ENCODE measurements at regions not wholly inside any gene's neighbourhood (a gene's known extent, or its start where the extent isn't known, plus 50 kb on each side); places are given as distances from the start of the nearest gene placed in this dataset.

- TF ChIP-seq FOXK2 (IDR thresholded peaks at IDR 0.05) (no peak), ARNT (IDR thresholded peaks at IDR 0.05) (no peak), FOXM1 (IDR thresholded peaks at IDR 0.05; ENCODE audit: borderline replicate concordance) (no peak), ELF4 (IDR thresholded peaks at IDR 0.05) (no peak), BHLHE40 (IDR thresholded peaks at IDR 0.05; ENCODE audit: borderline replicate concordance) (no peak)
Measured at GRCh38 chr12:97995559-97995958, 519.8 kb upstream of the TMPO start.
